ENCODE measurements at regions not wholly inside any gene's neighbourhood (a gene's known extent, or its start where the extent isn't known, plus 50 kb on each side); places are given as distances from the start of the nearest gene placed in this dataset.

DNA sequence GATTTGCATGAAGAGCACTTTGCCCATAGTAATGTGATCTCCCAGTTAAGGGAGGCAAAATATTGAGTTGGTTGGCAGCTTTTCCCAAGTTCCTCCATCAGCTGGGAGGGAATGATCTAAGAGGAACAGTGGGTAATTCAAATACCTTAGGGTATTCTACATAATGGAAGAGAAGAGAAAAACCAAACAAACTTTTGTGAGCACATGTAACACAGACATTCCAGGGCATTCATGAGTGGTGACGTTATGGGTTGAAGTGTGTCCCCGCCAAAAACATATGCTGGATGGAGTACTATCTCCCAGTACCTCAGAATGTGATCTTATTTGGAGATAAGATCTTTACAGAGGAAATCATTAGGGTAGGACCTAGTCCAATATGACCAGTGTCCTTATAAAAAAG lies 220.1 kb downstream of the FOXO1 start:
- Histone ChIP-seq H3K27ac (no peak overlapping the region), H3K9ac (ENCODE audit: low read depth in 2 of 2, low read length in 2 of 2) (no peak overlapping the region), H3K9me3 (no peaks in the 10 kb centered on the region), H3K4me3 (no peak overlapping the region), H3K4me1 (no peaks in the 10 kb centered on the region), H3K36me3 (no peaks in the 10 kb centered on the region), H3K27me3 (no peaks in the 10 kb centered on the region)
- intact Hi-C loops (cut with DNase I), result no loop called here
- TF ChIP-seq, protein P1, sequence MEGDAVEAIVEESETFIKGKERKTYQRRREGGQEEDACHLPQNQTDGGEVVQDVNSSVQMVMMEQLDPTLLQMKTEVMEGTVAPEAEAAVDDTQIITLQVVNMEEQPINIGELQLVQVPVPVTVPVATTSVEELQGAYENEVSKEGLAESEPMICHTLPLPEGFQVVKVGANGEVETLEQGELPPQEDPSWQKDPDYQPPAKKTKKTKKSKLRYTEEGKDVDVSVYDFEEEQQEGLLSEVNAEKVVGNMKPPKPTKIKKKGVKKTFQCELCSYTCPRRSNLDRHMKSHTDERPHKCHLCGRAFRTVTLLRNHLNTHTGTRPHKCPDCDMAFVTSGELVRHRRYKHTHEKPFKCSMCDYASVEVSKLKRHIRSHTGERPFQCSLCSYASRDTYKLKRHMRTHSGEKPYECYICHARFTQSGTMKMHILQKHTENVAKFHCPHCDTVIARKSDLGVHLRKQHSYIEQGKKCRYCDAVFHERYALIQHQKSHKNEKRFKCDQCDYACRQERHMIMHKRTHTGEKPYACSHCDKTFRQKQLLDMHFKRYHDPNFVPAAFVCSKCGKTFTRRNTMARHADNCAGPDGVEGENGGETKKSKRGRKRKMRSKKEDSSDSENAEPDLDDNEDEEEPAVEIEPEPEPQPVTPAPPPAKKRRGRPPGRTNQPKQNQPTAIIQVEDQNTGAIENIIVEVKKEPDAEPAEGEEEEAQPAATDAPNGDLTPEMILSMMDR (IDR thresholded peaks at IDR 0.05), result no peak
- DNase-seq, result no peak

DNA sequence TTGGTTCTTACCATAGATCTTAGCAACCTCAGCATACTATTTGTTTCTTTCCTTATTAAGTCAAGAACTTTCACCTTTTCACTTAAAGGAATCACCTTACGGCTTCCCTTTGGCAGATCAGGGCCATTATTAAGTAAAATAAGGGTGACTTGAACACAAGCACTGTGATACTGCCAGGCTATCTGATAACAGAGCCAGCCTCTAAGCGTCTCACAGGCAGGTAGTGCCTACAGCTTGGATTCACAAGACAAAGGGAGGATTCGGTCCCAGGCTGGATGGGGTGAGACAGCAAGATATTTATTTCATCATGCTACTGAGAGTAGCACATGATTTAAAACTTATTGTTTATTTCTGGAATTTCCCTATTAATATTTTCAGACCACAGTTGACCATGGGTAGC lies 218.6 kb downstream of the FOXO1 start:
- Histone ChIP-seq H3K9me3 (no peaks in the 10 kb centered on the region), H3K27ac (no peak overlapping the region), H3K9ac (ENCODE audit: low read depth in 2 of 2, low read length in 2 of 2) (no peak overlapping the region), H3K4me3 (no peak overlapping the region), H3K27me3 (no peaks in the 10 kb centered on the region), H3K36me3 (no peaks in the 10 kb centered on the region), H3K4me1 (no peaks in the 10 kb centered on the region)
- TF ChIP-seq, protein P1 (IDR thresholded peaks at IDR 0.05), result no peak
- intact Hi-C loops (cut with DNase I), result no loop called here
- no peak for DNase-seq

DNA sequence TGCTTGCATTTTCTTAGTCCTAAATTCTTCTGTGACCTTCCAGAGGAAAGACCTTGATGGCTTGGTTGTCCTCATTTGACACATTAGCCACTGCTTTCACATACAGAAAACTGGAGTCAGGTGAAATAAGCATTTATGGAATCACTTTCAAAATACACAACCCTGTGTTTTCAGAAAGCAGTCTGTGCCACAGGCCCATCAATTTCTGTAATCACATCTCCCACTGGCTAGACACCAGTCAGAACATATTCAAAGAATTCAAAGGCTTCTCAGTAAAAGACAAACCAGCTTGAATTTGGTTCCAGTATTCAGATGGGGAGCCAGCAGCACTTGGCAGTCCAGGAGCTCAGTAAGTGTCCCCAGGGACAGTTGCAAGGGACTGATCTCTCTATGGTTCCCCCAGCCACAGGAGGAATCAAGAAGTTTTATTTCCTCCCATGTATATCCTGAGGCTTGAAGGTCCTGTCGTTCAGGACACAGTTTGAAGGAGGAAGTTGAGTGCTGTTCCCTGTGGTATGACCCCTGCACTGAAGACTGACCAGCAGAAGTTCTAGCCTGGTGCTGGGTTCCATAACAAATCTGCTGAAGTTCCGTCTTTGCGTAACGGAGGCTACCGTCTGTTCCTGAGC lies 214.3 kb downstream of the FOXO1 start:
- intact Hi-C loops (cut with DNase I), result no loop called here
- TF ChIP-seq, protein P1 (IDR thresholded peaks at IDR 0.05), result no peak
- no peaks in the 10 kb centered on the region for H3K36me3 ChIP-seq
- no peaks in the 10 kb centered on the region for H3K4me1 ChIP-seq
- H3K27ac ChIP-seq, result no peak overlapping the region
- no peak for DNase-seq
- H3K9me3 ChIP-seq, result no peaks in the 10 kb centered on the region
- no peak overlapping the region for H3K9ac ChIP-seq (ENCODE audit: low read depth in 2 of 2, low read length in 2 of 2)
- H3K4me3 ChIP-seq, result no peak overlapping the region
- H3K27me3 ChIP-seq, result no peaks in the 10 kb centered on the region

DNA sequence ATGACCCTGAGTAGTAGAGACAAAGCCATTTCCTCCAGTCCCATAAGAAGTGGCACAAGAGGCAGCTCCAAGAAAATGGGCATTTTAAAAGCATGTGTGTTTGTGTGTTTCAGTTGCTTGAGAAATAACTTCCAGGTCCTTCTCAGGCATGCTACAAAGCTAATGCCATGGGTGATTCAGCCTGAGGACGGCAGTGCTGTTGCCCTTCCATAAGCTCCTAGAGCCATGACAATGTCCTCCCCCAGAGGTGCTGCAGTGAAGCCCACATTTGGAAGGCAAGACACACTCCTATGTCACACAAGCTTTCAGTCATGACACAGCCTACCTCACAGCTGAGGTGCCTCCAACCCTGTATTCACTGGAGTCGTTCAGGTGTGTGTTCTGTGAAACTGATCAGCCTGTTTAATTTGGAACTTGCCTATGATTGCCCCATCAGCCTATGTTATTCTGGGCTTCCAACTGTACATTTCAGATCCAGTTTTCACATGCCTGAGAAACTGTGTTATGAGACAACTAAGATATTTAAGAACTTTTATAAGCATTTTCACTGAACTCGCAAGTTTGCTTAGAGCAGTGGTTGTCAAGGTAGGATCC lies 213.6 kb downstream of the FOXO1 start:
- no peaks in the 10 kb centered on the region for H3K4me1 ChIP-seq
- H3K27ac ChIP-seq, result no peak overlapping the region
- intact Hi-C loops (cut with DNase I), result no loop called here
- DNase-seq, result no peak
- no peak overlapping the region for H3K9ac ChIP-seq (ENCODE audit: low read depth in 2 of 2, low read length in 2 of 2)
- no peaks in the 10 kb centered on the region for H3K27me3 ChIP-seq
- H3K9me3 ChIP-seq, result no peaks in the 10 kb centered on the region
- no peak overlapping the region for H3K4me3 ChIP-seq
- TF ChIP-seq, protein P1 (IDR thresholded peaks at IDR 0.05), result no peak
- no peaks in the 10 kb centered on the region for H3K36me3 ChIP-seq

DNA sequence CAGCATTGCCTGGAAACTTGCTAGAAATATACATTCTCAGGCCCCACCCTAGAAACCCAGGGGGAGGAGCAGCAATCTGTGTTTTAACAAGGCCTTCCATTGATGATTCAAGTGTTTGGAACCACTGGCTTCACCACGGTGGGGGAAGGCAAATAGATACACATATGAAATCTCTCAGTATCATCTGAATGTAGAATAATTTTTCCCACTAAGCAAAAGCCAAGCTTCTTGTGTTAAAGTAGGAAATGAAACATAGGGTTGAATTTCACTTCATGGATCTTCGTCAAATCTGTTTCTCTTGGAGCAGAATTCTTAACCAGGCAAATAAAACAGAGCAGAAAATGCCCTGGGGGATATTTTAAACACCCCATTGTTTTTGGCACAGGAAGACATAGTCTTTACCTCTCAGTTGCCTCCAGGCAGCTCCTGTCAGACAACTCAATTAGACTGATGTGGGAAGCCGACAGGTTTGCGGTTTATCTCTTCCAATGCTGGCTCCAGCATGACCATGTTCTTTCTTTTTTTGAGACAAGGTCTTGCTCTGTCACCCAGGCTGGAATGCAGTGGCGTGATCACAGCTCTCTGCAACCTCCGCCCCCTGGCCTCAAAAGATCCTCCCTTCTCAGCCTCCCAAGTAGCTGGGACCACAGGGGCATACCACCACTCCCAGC lies 213.0 kb downstream of the FOXO1 start:
- intact Hi-C loops (cut with DNase I), result no loop called here
- Histone ChIP-seq H3K4me3 (no peak overlapping the region), H3K27me3 (no peaks in the 10 kb centered on the region), H3K9me3 (no peaks in the 10 kb centered on the region), H3K4me1 (no peaks in the 10 kb centered on the region), H3K36me3 (no peaks in the 10 kb centered on the region), H3K27ac (no peak overlapping the region), H3K9ac (ENCODE audit: low read depth in 2 of 2, low read length in 2 of 2) (no peak overlapping the region)
- TF ChIP-seq, protein P1 (IDR thresholded peaks at IDR 0.05), result no peak
- no peak for DNase-seq

Measured in colonic mucosa (tissue), 4 donors.